Upper lobe of left lung (tissue), 6 donors: ENCODE measurements at regions not wholly inside any gene's neighbourhood (a gene's known extent, or its start where the extent isn't known, plus 50 kb on each side); places are given as distances from the start of the nearest gene placed in this dataset.

ENCODE experiments used
- ATAC-seq, 2 donors: fragments of 200-7000 bp; cut with Tn5 transposase; one replicate each; pipeline ENCODE4 v1.9.1; 2022; ENCODE audit warnings: mild to moderate bottlenecking in 2 of 2, moderate library complexity in 2 of 2; ENCODE audit not compliant: low FRiP score in 2 of 2
- DNase-seq, 2 donors: peaks; one replicate each; pipeline ENCODE4 v3.0.0-alpha.2; 2019 to 2020
- H3K27ac ChIP-seq, 4 donors: fragments of 200-600 bp; sonication (generic); one replicate each; pipeline ENCODE4 v1.5.1; 2016 to 2019
- H3K27me3 ChIP-seq, 4 donors: fragments of 200-600 bp; sonication (generic); one replicate each; pipeline ENCODE4 v1.5.1; 2017 to 2019
- H3K36me3 ChIP-seq, 4 donors: fragments of 200-600 bp; sonication (generic); one replicate each; pipeline ENCODE4 v1.5.1; 2016 to 2019
- H3K4me1 ChIP-seq, 4 donors: fragments of 200-600 bp; sonication (generic); one replicate each; pipeline ENCODE4 v1.5.1; 2018 to 2019
- H3K4me3 ChIP-seq, 4 donors: fragments of 200-600 bp; sonication (generic); one replicate each; pipeline ENCODE4 v1.5.1; 2017 to 2019; ENCODE audit warnings: mild to moderate bottlenecking in 2 of 4, moderate library complexity in 1 of 4
- H3K9me3 ChIP-seq, 4 donors: fragments of 200-600 bp; sonication (generic); one replicate each; pipeline ENCODE4 v1.5.1; 2018 to 2019
- EP300 ChIP-seq, 4 donors: sonication (generic); formaldehyde crosslinking; IDR thresholded peaks; one replicate each; pipeline ENCODE4 v1.5.1; 2017; ENCODE audit warnings: antibody characterized with exemption in 4 of 4, control low read depth in 2 of 4
- POLR2A ChIP-seq, 4 donors: fragments of 450-650 bp; IDR thresholded peaks; one replicate each; pipeline ENCODE4 v1.5.1; 2016 to 2017; ENCODE audit warnings: antibody characterized with exemption in 4 of 4, mild to moderate bottlenecking in 2 of 4
- POLR2AphosphoS5 ChIP-seq, 2 donors: sonication (generic); formaldehyde crosslinking; IDR thresholded peaks; one replicate each; pipeline ENCODE4 v1.5.1; 2017; ENCODE audit warnings: antibody characterized with exemption in 2 of 2
- WGBS, 2 donors: methylation state at CpG; one replicate each; pipeline ENCODE4 v1.1.5; 2017 to 2018; 5-methylcytosine and 5-hydroxymethylcytosine counted together
- TF ChIP-seq, protein P1 (sequence below), 6 experiments: fragments of 450-650 bp in 4 of 6; fragments of 200-600 bp in 2 of 6; sonication (generic) in 2 of 6; IDR thresholded peaks; one replicate each; pipeline ENCODE4 v1.5.1; 2016 to 2019; ENCODE audit warnings: antibody characterized with exemption in 6 of 6
- donor health status: DM: no; HTN: no; CAD: no; lungs with moderate emphysema.
- donor health status: DM: no; HTN: yes; CAD: no; lungs with severe emphysema.

DNA sequence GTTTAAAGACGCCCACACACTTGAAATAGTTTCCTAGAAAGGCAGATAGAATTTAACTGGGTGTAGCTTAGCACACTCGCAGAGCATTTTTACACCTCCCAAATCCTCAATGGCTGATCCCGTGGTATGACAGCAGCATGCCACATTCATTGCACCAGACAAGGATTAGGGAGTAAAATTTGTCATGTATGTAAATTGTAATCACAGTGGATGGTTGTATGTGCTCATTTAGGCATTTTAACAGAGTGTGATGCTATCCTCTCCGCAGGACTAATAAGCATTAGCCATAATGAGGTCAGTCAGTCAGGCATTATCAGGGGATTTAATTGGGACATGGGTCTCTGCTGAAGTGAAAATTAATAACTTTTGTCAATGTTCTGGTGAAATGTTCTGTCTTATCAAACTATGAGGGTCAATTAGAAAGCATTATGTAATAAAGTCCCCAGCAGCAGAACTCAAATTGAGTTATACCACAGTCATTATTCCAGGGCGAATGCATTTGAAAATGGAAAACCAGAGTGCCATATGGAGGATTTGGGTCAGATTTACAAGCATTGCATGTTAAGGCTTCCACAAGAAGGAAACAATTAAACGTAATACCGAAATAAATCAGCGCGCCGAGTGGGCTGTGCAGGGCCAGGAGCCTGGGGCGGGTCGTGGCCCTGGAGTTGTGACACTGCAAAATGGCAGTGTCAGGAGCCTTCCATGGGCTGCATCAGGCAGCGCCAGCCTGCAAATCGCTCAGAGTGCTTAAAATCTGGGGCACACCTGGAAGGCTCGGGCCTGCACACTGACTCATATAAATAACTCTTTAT, 602.2 kb downstream of the BNC2 start:
- H3K4me3 ChIP-seq = peak overlapping the region in 3 of 4 donors; percentile 28 to 47 (median 42)
- no peaks in the 10 kb centered on the region for H3K36me3 ChIP-seq
- peak in 1 of 2 donors; percentile 43 for DNase-seq
- no peaks in the 10 kb centered on the region for H3K27me3 ChIP-seq
- H3K4me1 ChIP-seq = peaks cover 0 to 5% (median 2%) of the 10 kb centered on the region in 4 donors
- no peaks in the 10 kb centered on the region for H3K9me3 ChIP-seq
- peak in 1 of 2 donors; percentile 63 for ATAC-seq
- TF ChIP-seq, protein P1, sequence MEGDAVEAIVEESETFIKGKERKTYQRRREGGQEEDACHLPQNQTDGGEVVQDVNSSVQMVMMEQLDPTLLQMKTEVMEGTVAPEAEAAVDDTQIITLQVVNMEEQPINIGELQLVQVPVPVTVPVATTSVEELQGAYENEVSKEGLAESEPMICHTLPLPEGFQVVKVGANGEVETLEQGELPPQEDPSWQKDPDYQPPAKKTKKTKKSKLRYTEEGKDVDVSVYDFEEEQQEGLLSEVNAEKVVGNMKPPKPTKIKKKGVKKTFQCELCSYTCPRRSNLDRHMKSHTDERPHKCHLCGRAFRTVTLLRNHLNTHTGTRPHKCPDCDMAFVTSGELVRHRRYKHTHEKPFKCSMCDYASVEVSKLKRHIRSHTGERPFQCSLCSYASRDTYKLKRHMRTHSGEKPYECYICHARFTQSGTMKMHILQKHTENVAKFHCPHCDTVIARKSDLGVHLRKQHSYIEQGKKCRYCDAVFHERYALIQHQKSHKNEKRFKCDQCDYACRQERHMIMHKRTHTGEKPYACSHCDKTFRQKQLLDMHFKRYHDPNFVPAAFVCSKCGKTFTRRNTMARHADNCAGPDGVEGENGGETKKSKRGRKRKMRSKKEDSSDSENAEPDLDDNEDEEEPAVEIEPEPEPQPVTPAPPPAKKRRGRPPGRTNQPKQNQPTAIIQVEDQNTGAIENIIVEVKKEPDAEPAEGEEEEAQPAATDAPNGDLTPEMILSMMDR (IDR thresholded peaks at IDR 0.05) = no peak
- no peak for TF ChIP-seq EP300 (IDR thresholded peaks at IDR 0.05)
- no peak for TF ChIP-seq POLR2AphosphoS5 (IDR thresholded peaks at IDR 0.05)
- no peak for TF ChIP-seq POLR2A (IDR thresholded peaks at IDR 0.05)
- no peak overlapping the region for H3K27ac ChIP-seq
- WGBS, 2 donors = 85 to 87% methylated on average over 15 of the region's 15 CpGs

DNA sequence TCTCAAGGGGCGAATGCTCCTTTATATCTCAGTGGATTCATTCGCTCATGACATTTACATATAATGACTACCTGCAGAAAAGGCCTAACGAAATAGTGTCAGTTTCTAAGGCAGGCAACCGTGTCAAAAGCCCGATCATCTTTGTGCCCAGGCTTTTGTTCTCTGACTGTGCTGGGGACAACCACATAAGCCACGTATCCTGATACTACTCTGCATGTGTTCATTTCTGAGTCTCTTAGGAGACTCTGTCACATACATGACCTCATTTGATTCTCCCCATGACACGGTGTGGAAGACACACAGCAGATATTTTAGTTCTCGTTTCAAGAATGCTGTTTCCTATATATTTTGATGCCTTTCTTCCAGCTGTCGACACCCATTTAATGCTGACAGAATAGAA, 598.5 kb downstream of the BNC2 start:
- no peaks in the 10 kb centered on the region for H3K9me3 ChIP-seq
- DNase-seq = no peak
- no peaks in the 10 kb centered on the region for H3K36me3 ChIP-seq
- H3K4me3 ChIP-seq = no peak overlapping the region
- peaks cover 0 to 5% (median 1%) of the 10 kb centered on the region in 4 donors for H3K4me1 ChIP-seq
- no peaks in the 10 kb centered on the region for H3K27me3 ChIP-seq
- TF ChIP-seq EP300 (IDR thresholded peaks at IDR 0.05) (no peak), POLR2AphosphoS5 (IDR thresholded peaks at IDR 0.05) (no peak), POLR2A (IDR thresholded peaks at IDR 0.05) (no peak)
- TF ChIP-seq, protein P1 (IDR thresholded peaks at IDR 0.05) = no peak
- WGBS, 2 donors = 78 to 84% methylated on average over 9 of the region's 9 CpGs
- no peak overlapping the region for H3K27ac ChIP-seq
- ATAC-seq = no peak

DNA sequence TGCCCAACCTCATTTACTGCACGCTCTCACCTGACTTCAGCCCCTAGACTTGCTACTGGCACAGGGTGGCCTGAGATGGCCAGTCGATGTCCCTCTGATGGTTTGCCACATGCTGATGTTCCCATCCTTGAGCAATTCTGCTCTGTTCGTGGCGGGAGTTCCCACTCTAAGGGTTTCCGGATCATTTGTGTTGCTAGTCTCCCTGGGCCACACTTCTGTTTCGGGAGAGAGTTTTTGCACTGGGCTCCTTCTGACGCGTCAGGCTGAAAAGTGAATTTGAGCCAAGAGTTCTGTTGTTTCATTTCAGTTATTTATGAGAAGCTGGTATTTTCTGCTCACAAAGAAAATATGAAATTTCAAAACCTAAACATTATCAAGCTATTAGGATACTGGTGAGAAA, 597.7 kb downstream of the BNC2 start:
- H3K36me3 ChIP-seq = no peaks in the 10 kb centered on the region
- H3K9me3 ChIP-seq = no peaks in the 10 kb centered on the region
- H3K4me1 ChIP-seq = peaks cover 0 to 5% (median 0%) of the 10 kb centered on the region in 4 donors
- DNase-seq (no peak), ATAC-seq (no peak)
- no peaks in the 10 kb centered on the region for H3K27me3 ChIP-seq
- H3K4me3 ChIP-seq = no peak overlapping the region
- 78 to 86% methylated on average over 8 of the region's 8 CpGs for WGBS, 2 donors
- no peak overlapping the region for H3K27ac ChIP-seq
- TF ChIP-seq POLR2A (IDR thresholded peaks at IDR 0.05) (no peak), POLR2AphosphoS5 (IDR thresholded peaks at IDR 0.05) (no peak), EP300 (IDR thresholded peaks at IDR 0.05) (no peak)
- TF ChIP-seq, protein P1 (IDR thresholded peaks at IDR 0.05) = no peak

DNA sequence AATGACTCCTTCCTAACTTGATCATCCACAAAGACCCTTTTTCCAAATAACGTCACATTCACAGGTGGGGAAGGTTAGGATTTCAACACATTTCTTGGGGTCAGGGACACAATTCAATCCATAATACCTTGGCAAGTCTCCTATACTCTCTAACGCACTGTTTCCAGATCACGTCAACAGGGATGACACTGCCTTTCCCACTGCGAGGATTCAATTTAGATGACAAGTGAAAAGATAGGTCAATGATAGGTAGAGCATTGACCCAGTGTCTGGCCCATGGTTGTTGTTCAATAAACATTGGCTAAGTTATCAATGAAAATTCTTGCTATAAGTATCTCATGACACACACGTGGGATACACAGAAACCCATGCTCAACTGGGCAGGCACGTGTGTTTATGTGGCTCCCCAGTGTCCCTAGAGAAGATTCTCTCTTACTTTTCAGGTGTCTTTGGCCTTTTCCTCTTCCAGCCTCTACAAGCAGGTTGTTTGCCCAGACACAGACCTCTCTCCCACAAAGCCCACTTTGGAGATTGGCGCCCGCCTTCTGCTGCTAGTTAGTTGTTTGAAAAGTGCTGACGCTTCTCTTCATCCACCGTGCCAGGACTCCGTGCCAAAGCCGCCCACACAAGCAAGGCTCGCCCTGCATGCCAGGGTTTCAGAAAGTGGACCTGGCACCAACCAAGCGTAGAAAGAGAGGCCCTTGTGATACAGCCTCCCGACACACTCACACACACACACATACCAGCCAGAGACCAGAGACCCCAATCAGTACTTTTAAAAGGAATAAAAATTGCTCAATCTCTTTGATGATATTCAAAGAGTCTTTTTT, 594.5 kb downstream of the BNC2 start:
- Histone ChIP-seq H3K27me3 (no peaks in the 10 kb centered on the region), H3K9me3 (no peaks in the 10 kb centered on the region), H3K36me3 (no peaks in the 10 kb centered on the region), H3K27ac (no peak overlapping the region), H3K4me3 (no peak overlapping the region), H3K4me1 (no peaks in the 10 kb centered on the region)
- no peak for DNase-seq
- ATAC-seq = no peak
- WGBS, 2 donors = 84 to 87% methylated on average over 12 to 15 of the region's 15 CpGs
- TF ChIP-seq POLR2A (IDR thresholded peaks at IDR 0.05) (no peak), POLR2AphosphoS5 (IDR thresholded peaks at IDR 0.05) (no peak), EP300 (IDR thresholded peaks at IDR 0.05) (no peak)
- TF ChIP-seq, protein P1 (IDR thresholded peaks at IDR 0.05) = no peak
